IPS-18c (cell line): ENCODE measurements at regions not wholly inside any gene's neighbourhood (a gene's known extent, or its start where the extent isn't known, plus 50 kb on each side); places are given as distances from the start of the nearest gene placed in this dataset.
"Not testable (repeated sequence)": the region's sequence is repeated elsewhere in the genome, so short reads cannot be mapped to it uniquely, and the experiment has no call there.

ENCODE experiments used
- H3K4me3 ChIP-seq: 2 replicates; pipeline ENCODE4 v1.7.0; 2013; ENCODE audit warnings: low read depth, mild to moderate bottlenecking, low read length, moderate library complexity; ENCODE audit not compliant: insufficient read depth
- H3K9me3 ChIP-seq: one replicate; pipeline ENCODE4 v1.6.1; 2013; ENCODE audit warnings: mild to moderate bottlenecking, low read length, moderate library complexity; ENCODE audit not compliant: control insufficient read depth, insufficient read depth

DNA sequence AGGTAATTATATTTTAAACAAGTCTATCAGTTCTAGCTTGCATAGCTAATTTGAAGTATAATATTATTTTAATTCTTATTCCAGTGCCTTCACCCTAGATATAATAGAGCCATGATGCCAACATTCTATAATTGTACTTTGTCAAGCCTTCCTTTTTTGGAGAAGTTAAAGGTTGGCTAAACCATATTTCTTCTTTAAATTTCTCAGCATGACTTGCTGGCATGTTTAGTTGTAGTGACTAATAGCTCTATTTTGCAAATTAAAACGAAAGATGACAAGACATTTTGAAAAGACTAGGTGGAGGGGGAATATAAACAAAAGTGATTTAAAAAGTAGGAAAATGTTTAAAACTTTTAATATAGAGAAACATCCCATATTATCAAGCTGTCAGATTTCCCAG lies 400.7 kb downstream of the PSAT1 start:
- Histone ChIP-seq H3K4me3 (no peak overlapping the region), H3K9me3 (no peaks in the 10 kb centered on the region)

- no peak overlapping the region for H3K4me3 ChIP-seq
- no peaks in the 10 kb centered on the region for H3K9me3 ChIP-seq
These were observed 401.4 kb downstream of the PSAT1 start for GRCh38 chr9:78698371-78698770.

GRCh38 chr9:78699217-78699616 lies 402.3 kb downstream of the PSAT1 start:
- not testable (repeated sequence) for H3K4me3 ChIP-seq, H3K9me3 ChIP-seq

- H3K4me3 ChIP-seq, H3K9me3 ChIP-seq: not testable (repeated sequence)
These were observed 407.2 kb downstream of the PSAT1 start for GRCh38 chr9:78704153-78704552.

DNA sequence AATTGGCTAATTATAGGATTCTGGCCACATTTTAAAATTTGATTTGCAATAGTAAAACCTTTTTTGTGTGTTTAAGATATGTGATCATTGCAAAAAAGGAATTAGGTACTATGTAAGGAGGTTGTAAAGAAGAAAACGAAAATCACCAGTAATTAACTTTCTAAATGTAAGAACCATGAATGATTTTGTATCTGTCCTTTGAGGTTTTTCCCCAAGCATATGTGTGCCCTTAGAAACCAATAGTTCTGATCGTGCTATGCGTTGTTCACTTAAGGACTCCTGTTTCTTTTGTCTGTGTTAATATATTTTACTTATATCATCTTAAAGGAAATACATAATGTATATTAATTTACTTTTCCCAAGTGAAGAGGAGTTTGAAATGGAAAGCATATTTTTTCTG lies 410.2 kb downstream of the PSAT1 start:
- Histone ChIP-seq H3K9me3 (no peaks in the 10 kb centered on the region), H3K4me3 (no peak overlapping the region)

DNA sequence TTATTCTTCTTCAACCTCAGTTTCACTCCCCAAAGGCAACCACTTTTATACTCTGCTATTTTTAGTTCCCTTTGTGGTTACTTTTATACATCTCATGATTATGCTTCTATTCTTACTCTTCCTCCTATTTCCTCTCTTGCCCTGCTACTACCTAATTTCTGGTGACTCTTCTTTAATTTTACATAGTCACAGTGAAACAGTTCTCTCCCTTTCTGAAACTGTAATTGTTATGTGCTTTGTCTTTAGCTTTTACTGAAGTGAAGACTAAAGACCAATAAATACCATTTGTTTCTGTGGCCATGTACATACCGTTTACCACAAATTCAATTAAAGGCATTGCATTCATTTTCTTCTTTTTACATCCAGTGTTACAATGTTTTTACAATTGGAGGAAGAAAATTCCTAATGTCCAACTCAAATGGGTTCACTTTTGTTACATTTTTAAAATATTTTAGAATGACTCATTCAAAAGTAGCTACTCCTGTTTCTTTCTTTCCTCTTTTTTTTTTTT lies 410.6 kb downstream of the PSAT1 start:
- Histone ChIP-seq H3K4me3 (no peak overlapping the region), H3K9me3 (no peaks in the 10 kb centered on the region)

DNA sequence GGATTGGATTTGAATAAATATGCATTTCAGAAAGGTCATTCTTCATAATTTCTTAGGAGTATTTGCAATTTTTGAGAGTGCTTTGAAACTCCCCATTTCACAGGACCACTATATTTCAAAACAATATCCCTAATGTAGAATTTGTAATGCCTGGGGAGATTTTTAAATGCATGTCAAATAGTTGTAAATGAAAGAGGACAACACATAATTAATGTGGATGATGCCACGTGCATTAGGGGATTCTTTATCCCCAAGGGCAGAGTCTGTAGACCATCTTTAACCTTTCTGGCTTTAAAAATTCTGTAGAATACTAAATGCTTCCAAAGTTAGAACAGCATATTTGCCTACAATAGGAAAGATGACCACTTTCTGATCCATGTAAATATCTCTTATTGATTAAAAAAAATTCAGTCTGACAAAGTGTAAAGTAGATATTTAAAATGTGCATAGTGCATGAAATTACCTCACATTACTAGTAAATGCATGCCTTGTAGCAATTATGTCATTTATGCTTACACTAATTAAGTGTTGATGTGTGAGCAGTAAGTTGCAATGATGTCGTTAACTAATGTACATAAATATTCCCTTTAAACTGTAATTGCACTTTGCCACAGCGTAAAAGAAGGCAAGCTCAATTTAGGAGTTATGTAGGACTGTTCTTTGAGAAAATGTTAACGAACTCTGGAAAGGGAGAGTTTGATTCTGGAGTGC lies 416.1 kb downstream of the PSAT1 start:
- no peak overlapping the region for H3K4me3 ChIP-seq

DNA sequence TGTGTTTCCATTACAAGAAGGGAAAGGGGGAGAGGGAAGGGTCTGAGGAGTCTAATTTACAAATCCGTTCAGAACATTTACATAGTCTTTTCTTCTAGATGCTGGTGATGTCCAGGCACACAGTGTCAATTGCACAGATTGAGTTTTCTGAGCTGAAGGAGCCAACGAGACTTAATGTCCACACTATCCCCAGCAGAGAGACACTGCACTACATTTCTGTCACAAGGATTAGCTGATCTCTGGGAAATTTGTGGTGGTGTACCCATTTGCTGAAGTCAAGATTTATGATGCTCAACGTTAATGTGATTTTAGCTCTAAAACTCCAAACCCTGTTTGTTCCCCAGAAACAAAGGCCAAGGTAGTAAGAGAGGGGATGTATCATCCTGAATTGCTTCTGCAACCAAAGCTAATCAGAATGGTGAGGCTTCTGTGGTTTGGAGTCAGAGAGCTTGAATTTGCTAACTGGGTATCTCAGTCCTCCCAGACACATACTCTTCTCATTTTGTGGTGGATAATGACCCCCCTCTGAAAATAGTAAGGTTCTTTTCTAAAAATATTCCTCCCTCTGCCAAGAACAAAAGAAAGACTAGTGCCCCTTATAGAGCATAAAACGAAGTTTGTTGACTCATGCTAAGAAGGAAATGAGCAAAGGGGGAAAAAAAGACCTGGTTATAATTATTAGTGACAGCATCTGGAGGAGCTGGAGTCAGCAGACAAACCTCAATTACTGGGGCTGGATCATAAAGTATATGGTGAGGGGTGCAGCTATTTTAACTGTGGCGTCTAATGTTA lies 416.9 kb downstream of the PSAT1 start:
- H3K9me3 ChIP-seq = no peaks in the 10 kb centered on the region
- no peak overlapping the region for H3K4me3 ChIP-seq

More for the DNA sequence above, 416.1 kb downstream of the PSAT1 start:
- no peaks in the 10 kb centered on the region for H3K9me3 ChIP-seq

GRCh38 chr9:78714576-78714975 lies 417.7 kb downstream of the PSAT1 start:
- Histone ChIP-seq H3K9me3 (no peaks in the 10 kb centered on the region), H3K4me3 (no peak overlapping the region)

GRCh38 chr9:78719029-78719428 lies 422.1 kb downstream of the PSAT1 start:
- not testable (repeated sequence) for H3K9me3 ChIP-seq, H3K4me3 ChIP-seq

DNA sequence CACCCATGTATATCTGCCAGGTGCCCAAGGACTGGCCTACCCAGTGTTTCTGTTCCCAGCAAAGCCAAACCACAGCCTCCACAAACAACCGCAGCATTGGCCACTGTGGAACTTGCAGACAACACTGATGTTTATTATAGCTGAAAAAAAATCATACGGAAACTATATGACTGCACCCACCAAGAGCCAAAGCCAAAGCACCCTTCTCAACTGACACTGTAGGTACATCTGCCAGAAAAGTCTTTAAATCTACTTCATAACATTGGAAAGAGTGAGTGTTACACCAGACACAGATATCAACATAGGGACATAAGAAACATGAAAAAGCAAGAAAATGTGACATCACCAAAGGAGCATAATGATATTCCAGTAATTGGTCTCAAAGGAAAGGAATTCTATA lies 428.0 kb downstream of the PSAT1 start:
- no peak overlapping the region for H3K4me3 ChIP-seq
- H3K9me3 ChIP-seq = no peaks in the 10 kb centered on the region

GRCh38 chr9:78725503-78725902 lies 428.6 kb downstream of the PSAT1 start:
- H3K9me3 ChIP-seq = no peaks in the 10 kb centered on the region
- no peak overlapping the region for H3K4me3 ChIP-seq

DNA sequence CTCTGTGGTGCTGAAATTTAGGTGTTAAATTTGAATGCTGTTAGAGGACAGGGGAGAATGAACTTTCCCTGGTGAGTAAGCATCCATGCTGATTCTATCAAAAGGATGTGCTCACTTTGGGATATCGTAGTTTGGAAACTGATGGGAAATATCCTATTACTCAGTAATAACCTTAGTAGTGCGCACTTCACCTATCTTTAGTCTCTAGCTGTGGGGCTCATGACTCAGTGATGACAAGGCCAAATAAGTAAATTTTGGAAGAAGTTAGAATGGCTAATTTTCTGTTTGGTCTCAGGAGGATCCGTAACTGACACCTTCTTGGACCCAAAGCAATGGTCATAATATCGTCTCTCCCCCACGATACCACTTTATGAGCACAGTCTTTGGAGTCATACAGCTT lies 448.4 kb downstream of the PSAT1 start:
- Histone ChIP-seq H3K4me3 (no peak overlapping the region), H3K9me3 (no peaks in the 10 kb centered on the region)

DNA sequence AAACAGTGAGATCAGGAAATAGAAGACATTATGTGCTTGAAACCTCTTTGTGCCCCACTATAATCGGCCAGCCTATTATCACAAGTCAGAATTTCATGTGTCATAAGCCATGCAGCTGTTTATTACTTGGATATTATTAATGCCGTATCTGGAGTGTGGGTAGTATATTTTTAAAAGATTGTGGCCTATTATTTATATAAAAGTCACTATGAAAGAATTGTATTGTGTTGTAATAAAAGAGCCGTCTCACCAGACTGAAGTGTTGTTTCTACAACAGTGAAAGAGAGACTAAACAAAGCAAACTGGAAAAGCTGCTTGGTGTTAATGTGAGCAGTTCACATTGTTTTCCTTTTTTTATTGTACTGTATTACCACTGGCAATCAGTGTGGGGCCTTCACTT lies 449.1 kb downstream of the PSAT1 start:
- no peak overlapping the region for H3K4me3 ChIP-seq
- H3K9me3 ChIP-seq = no peaks in the 10 kb centered on the region

DNA sequence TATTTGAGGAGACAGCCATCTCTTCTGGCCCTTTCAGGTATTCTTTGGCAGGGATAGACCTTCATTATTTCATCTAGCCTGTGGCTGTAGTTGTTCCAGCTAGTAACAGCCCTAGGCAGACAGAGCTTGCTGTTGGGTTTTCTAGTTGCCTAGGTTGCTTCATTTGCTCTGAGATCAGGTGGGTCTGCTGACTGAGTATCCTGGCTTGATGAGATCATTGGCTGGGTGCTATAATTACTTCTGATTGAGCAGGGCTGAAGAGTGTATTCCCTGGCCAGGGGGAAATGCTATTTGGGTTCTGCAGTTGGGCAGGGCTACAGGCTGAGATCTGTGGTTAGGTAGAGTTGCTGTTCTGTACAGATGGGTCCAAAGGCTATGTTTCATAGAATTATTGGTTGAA lies 456.1 kb downstream of the PSAT1 start:
- H3K4me3 ChIP-seq = no peak overlapping the region
- H3K9me3 ChIP-seq = no peaks in the 10 kb centered on the region

DNA sequence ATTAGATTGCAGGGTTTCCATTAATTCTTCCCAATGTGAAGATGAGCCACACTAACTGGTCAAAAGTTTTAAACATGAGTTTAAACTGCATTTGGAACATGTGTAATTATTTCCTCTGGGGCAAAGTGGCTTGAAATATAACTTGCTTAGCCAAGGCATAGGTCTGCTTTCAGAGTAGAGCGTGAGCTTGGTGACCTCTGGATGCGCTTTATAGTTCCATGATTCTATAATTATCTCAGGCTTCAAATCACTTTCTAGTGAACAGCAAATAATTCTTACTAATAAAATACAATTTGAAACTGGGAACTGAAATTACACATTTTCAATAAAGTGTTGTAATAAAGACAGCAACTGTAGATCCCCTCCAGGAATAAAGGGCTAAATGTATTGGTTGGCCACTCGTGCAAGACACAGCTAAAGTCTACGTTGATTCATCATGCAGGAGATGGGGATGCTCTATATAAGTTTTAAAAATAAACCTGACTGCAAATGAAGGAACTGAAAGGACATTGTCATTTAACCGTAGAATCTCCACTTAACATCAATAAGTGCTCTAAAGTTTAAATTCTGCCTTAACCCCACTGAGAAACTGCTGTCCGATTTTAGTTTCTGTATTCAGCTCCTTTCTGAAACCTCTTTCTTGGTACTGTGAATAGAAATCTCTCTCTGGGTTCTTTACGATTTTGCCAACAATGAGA lies 460.0 kb downstream of the PSAT1 start:
- Histone ChIP-seq H3K9me3 (no peaks in the 10 kb centered on the region), H3K4me3 (no peak overlapping the region)

DNA sequence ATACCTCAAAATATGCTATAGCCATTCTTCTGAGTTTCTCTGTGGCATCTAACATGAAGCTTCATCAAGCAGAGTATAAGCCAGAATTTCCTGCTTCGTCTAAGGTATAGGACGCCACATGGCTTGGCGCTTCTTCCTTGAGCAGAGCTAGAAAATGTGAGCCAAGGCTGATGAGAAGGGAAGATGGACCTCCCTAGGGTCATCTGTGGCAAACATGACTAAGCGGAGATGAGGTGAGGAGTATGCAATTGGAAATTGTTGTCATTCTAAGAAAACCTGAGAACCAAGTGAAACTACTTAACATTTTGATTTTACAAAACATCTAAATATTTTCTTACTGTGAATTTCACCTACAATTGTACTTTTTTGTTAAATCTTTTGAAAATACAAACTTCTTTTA lies 466.5 kb downstream of the PSAT1 start:
- no peak overlapping the region for H3K4me3 ChIP-seq
- no peaks in the 10 kb centered on the region for H3K9me3 ChIP-seq

DNA sequence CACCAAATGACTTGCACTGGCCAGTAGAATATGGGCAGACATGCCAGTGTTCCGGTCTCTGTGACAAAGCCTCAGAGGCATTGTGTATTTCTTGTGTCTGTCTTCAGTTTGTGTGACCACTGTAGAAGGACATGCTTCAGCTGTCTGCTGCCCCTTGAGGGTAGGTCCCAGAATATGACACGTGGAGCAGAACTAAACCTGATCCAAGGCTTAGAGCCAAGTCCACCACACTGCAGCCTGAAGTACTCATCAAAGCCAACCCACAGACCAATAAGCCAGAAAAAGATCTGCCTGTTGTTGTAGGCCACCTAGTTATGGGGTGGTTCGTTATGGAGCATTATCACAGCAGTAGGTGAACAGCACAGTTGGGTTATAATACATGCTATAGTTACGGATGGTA lies 468.9 kb downstream of the PSAT1 start:
- Histone ChIP-seq H3K4me3 (no peak overlapping the region), H3K9me3 (no peaks in the 10 kb centered on the region)
